Naive thymus-derived CD4-positive, alpha-beta T cell (primary cell): ENCODE measurements at regions not wholly inside any gene's neighbourhood (a gene's known extent, or its start where the extent isn't known, plus 50 kb on each side); places are given as distances from the start of the nearest gene placed in this dataset.

Experiments
- ATAC-seq: fragments of 150-1000 bp; cut with Tn5 transposase; 2 replicates; pipeline ENCODE4 v1.10.0; 2021; ENCODE audit warnings: mild to moderate bottlenecking, moderate library complexity
- CTCF ChIA-PET: fragments of 350-600 bp; sonication (Branson Sonifier 250); formaldehyde crosslinking; loops from one replicate; lab custom pipeline; 2021; ENCODE audit warnings: antibody characterized with exemption; lab: Charles Lee
- POLR2A ChIA-PET: fragments of 350-600 bp; sonication (Branson Sonifier 250); formaldehyde crosslinking; loops from one replicate; lab custom pipeline; 2021; ENCODE audit warnings: antibody characterized with exemption, inconsistent platforms; lab: Charles Lee
- DNase-seq, 9 donors: peaks; one replicate each; pipeline versions ENCODE4 v3.0.0 to v3.0.0-alpha.2; 2020 to 2022; ENCODE audit warnings: mixed read lengths in 1 of 9
- H3K27ac ChIP-seq: one replicate; pipeline ENCODE4 v1.7.0; 2013; ENCODE audit warnings: mild to moderate bottlenecking, low read depth, low read length, moderate library complexity
- H3K27me3 ChIP-seq, 2 donors: one replicate each; pipeline ENCODE4 v1.7.0; 2013; ENCODE audit warnings: low read length in 2 of 2, mild to moderate bottlenecking in 2 of 2, moderate library complexity in 2 of 2; ENCODE audit not compliant: control insufficient read depth in 2 of 2, insufficient read depth in 2 of 2
- H3K36me3 ChIP-seq, 3 experiments: 1 replicate in 2 of 3; 2 replicates in 1 of 3; pipeline ENCODE4 v1.7.0; 2013; ENCODE audit warnings: low read length in 3 of 3, mild to moderate bottlenecking in 3 of 3, moderate library complexity in 1 of 3; ENCODE audit not compliant: insufficient read depth in 3 of 3, control insufficient read depth in 2 of 3
- H3K4me1 ChIP-seq, 2 donors: one replicate each; pipeline ENCODE4 v1.7.0; 2013; ENCODE audit warnings: low read length in 2 of 2, mild to moderate bottlenecking in 2 of 2, moderate library complexity in 1 of 2; ENCODE audit not compliant: control insufficient read depth in 2 of 2, insufficient read depth in 2 of 2
- H3K4me3 ChIP-seq: 2 replicates; pipeline ENCODE4 v1.7.0; 2013; ENCODE audit warnings: mild to moderate bottlenecking, low read length
- H3K9me3 ChIP-seq, 3 experiments: 1 replicate in 2 of 3; 2 replicates in 1 of 3; pipeline ENCODE4 v1.7.0; 2013; ENCODE audit warnings: low read length in 3 of 3; ENCODE audit not compliant: control insufficient read depth in 2 of 3
- H3K27ac Mint-ChIP-seq, 9 donors: one replicate each; pipeline ENCODE4 v1.8.0; 2020 to 2022; ENCODE audit warnings: mixed read lengths in 9 of 9, mild to moderate bottlenecking in 8 of 9, moderate library complexity in 5 of 9, inconsistent platforms in 2 of 9
- H3K27me3 Mint-ChIP-seq, 5 donors: one replicate each; pipeline ENCODE4 v1.8.0; 2021 to 2022; ENCODE audit warnings: mixed read lengths in 5 of 5, mild to moderate bottlenecking in 1 of 5
- H3K36me3 Mint-ChIP-seq, 5 donors: one replicate each; pipeline ENCODE4 v1.8.0; 2020 to 2022; ENCODE audit warnings: mixed read lengths in 5 of 5, mild to moderate bottlenecking in 3 of 5, inconsistent platforms in 1 of 5
- H3K4me1 Mint-ChIP-seq, 7 donors: one replicate each; pipeline ENCODE4 v1.8.0; 2020 to 2022; ENCODE audit warnings: mixed read lengths in 7 of 7, mild to moderate bottlenecking in 3 of 7, inconsistent platforms in 1 of 7
- H3K4me3 Mint-ChIP-seq, 10 donors: one replicate each; pipeline ENCODE4 v1.8.0; 2020 to 2022; ENCODE audit warnings: mild to moderate bottlenecking in 10 of 10, mixed read lengths in 10 of 10, moderate library complexity in 6 of 10, inconsistent platforms in 2 of 10
- H3K9me3 Mint-ChIP-seq, 11 donors: one replicate each; pipeline ENCODE4 v1.8.0; 2020 to 2022; ENCODE audit warnings: mixed read lengths in 11 of 11, mild to moderate bottlenecking in 4 of 11, inconsistent platforms in 1 of 11, moderate library complexity in 1 of 11
- intact Hi-C, 2 donors: fragments of 100-400 bp; cut with micrococcal nuclease; formaldehyde crosslinking; loops; one replicate each; pipeline ENCODE4 v1.15.1; 2023

DNA sequence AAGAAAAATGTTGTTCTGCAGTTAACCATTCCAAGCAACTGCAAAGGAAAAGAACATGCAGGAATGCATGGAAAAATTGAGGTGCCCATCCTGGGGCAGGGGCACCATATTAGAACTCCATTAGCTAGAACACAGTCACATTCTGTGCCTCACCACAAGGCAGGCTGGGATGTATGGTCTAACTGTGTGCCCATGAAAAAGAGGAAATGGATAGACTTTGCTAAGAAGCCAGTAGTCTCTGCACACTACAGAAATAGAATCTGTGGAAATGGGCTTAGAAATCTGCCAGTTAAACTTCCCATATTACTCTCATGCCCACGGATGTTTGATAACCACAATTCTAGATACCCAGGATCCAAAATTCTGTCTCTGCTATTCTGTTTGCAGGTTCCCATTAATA, 423.8 kb upstream of the SMARCA2 start:
- H3K27me3 ChIP-seq = no peaks in the 10 kb centered on the region
- POLR2A ChIA-PET = no interaction called here
- no peaks in the 10 kb centered on the region for H3K4me1 Mint-ChIP-seq
- no peak for ATAC-seq
- no peak overlapping the region for H3K27ac Mint-ChIP-seq
- intact Hi-C loops = no loop called here
- H3K36me3 ChIP-seq = no peaks in the 10 kb centered on the region
- H3K36me3 Mint-ChIP-seq = no peaks in the 10 kb centered on the region
- no peak overlapping the region for H3K4me3 Mint-ChIP-seq
- H3K4me1 ChIP-seq = no peaks in the 10 kb centered on the region
- CTCF ChIA-PET = no interaction called here
- no peaks in the 10 kb centered on the region for H3K9me3 ChIP-seq
- peaks cover 0 to 27% (median 16%) of the 10 kb centered on the region in 5 donors for H3K27me3 Mint-ChIP-seq
- DNase-seq = no peak
- H3K27ac ChIP-seq = no peak overlapping the region
- H3K9me3 Mint-ChIP-seq = peaks cover 0 to 19% (median 5%) of the 10 kb centered on the region in 11 donors
- no peak overlapping the region for H3K4me3 ChIP-seq

GRCh38 chr9:1598270-1598669, 416.9 kb upstream of the SMARCA2 start:
- H3K27ac Mint-ChIP-seq = no peak overlapping the region
- peaks cover 0 to 4% (median 0%) of the 10 kb centered on the region in 11 donors for H3K9me3 Mint-ChIP-seq
- Histone ChIP-seq H3K9me3 (no peaks in the 10 kb centered on the region), H3K36me3 (no peaks in the 10 kb centered on the region), H3K27me3 (no peaks in the 10 kb centered on the region), H3K4me1 (no peaks in the 10 kb centered on the region), H3K4me3 (no peak overlapping the region), H3K27ac (no peak overlapping the region)
- H3K4me1 Mint-ChIP-seq = no peaks in the 10 kb centered on the region
- ChIA-PET CTCF (no interaction called here), POLR2A (no interaction called here)
- no peak for DNase-seq
- intact Hi-C loops = no loop called here
- H3K36me3 Mint-ChIP-seq = no peaks in the 10 kb centered on the region
- no peak overlapping the region for H3K4me3 Mint-ChIP-seq
- no peak for ATAC-seq
- peaks cover 0 to 27% (median 14%) of the 10 kb centered on the region in 5 donors for H3K27me3 Mint-ChIP-seq

GRCh38 chr9:1599961-1600360, 415.2 kb upstream of the SMARCA2 start:
- Histone ChIP-seq H3K36me3 (no peaks in the 10 kb centered on the region), H3K27me3 (no peaks in the 10 kb centered on the region), H3K9me3 (no peaks in the 10 kb centered on the region), H3K4me1 (no peaks in the 10 kb centered on the region), H3K27ac (no peak overlapping the region), H3K4me3 (no peak overlapping the region)
- DNase-seq (no peak), ATAC-seq (no peak)
- no peaks in the 10 kb centered on the region for H3K36me3 Mint-ChIP-seq
- POLR2A ChIA-PET = no interaction called here
- intact Hi-C loops = no loop called here
- CTCF ChIA-PET = interaction anchor here (0.6 kb wide), 1 partner anchor 8 kb away, joined by 4 read pairs; no protein-coding TSS in a partner anchor
- no peaks in the 10 kb centered on the region for H3K4me1 Mint-ChIP-seq
- H3K9me3 Mint-ChIP-seq = peaks cover 0 to 5% (median 0%) of the 10 kb centered on the region in 11 donors
- no peak overlapping the region for H3K27ac Mint-ChIP-seq
- no peak overlapping the region for H3K4me3 Mint-ChIP-seq
- H3K27me3 Mint-ChIP-seq = peaks cover 0 to 34% (median 20%) of the 10 kb centered on the region in 5 donors

DNA sequence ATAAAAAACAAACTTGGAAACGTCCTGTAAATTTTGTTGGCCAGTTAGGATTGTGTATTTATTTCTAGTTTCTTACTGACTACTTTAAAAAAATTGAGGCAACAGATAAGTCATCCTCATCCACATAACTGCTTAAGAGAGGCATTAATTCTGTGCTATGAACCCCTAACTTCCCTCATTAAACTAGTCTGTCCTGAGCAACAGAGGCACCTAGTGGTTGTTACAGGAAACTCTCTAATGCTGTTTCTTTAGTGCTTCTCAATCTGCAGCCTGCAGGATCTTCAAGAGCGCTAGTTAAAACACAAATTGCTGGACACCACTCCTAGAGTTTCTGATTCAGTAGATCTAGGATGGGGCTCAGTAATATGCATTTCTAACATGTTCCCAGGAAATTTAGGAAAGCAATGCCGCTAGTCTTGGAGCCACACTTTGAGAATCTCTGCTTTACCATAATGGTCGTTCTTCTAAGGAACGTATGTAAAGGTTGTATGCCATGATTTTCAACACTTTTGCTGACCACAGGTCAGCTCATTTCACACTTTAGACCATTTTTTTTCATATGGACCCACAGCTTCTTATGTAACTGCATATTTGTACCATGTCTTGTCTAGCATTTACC, 410.1 kb upstream of the SMARCA2 start:
- CTCF ChIA-PET = interaction anchor here (0.9 kb wide), 1 partner anchor 678 kb away, joined by 4 read pairs; no protein-coding TSS in a partner anchor
- intact Hi-C loops = loop anchor here in 1 of 2 donors (5.0 kb wide), 1 partner anchor 713 kb away; no protein-coding TSS in a partner anchor

DNA sequence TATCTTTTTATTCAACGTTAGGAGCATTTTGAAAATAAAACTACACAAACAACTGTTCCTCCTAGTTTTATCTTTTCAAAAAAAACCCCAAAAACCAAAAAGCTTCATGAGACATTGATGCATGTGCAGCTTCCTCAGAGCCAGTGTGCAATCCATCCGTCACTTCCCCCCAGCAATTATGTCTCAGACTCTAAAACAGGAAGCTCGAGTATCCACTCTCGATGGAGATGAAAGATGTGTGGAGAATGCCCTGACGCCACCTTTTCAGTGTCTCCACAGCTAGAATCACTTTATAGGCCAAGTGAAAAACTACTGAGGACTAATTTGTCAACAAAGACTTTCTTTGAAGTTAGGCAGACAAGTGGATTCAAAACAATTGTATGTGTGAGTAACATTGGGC, 408.9 kb upstream of the SMARCA2 start:
- H3K36me3 Mint-ChIP-seq = no peaks in the 10 kb centered on the region
- Histone ChIP-seq H3K27ac (no peak overlapping the region), H3K4me1 (no peaks in the 10 kb centered on the region), H3K36me3 (no peaks in the 10 kb centered on the region), H3K4me3 (no peak overlapping the region), H3K9me3 (no peaks in the 10 kb centered on the region), H3K27me3 (no peaks in the 10 kb centered on the region)
- H3K27ac Mint-ChIP-seq = no peak overlapping the region
- DNase-seq (no peak), ATAC-seq (no peak)
- peaks cover 0 to 50% (median 18%) of the 10 kb centered on the region in 5 donors for H3K27me3 Mint-ChIP-seq
- ChIA-PET POLR2A (no interaction called here), CTCF (no interaction called here)
- H3K4me1 Mint-ChIP-seq = no peaks in the 10 kb centered on the region
- intact Hi-C loops = loop anchor here in 1 of 2 donors (5.0 kb wide), 1 partner anchor 714 kb away; no protein-coding TSS in a partner anchor
- H3K4me3 Mint-ChIP-seq = no peak overlapping the region
- H3K9me3 Mint-ChIP-seq = peaks cover 0 to 5% (median 0%) of the 10 kb centered on the region in 11 donors

More for the DNA sequence above, 410.1 kb upstream of the SMARCA2 start:
- DNase-seq (no peak), ATAC-seq (no peak)
- Mint-ChIP-seq H3K27me3 (peaks cover 0 to 39% (median 18%) of the 10 kb centered on the region in 5 donors), H3K27ac (no peak overlapping the region), H3K36me3 (no peaks in the 10 kb centered on the region), H3K4me1 (no peaks in the 10 kb centered on the region), H3K4me3 (no peak overlapping the region), H3K9me3 (peaks cover 0 to 5% (median 0%) of the 10 kb centered on the region in 11 donors)
- no peaks in the 10 kb centered on the region for H3K27me3 ChIP-seq
- POLR2A ChIA-PET = no interaction called here
- no peaks in the 10 kb centered on the region for H3K4me1 ChIP-seq
- H3K9me3 ChIP-seq = no peaks in the 10 kb centered on the region
- H3K36me3 ChIP-seq = no peaks in the 10 kb centered on the region
- H3K27ac ChIP-seq = no peak overlapping the region
- H3K4me3 ChIP-seq = no peak overlapping the region

- Histone ChIP-seq H3K9me3 (no peaks in the 10 kb centered on the region), H3K27me3 (no peaks in the 10 kb centered on the region), H3K36me3 (no peaks in the 10 kb centered on the region), H3K27ac (no peak overlapping the region), H3K4me1 (no peaks in the 10 kb centered on the region), H3K4me3 (no peak overlapping the region)
- Mint-ChIP-seq H3K4me3 (no peak overlapping the region), H3K4me1 (no peaks in the 10 kb centered on the region), H3K36me3 (no peaks in the 10 kb centered on the region), H3K27ac (no peak overlapping the region), H3K9me3 (peaks cover 0 to 9% (median 3%) of the 10 kb centered on the region in 11 donors), H3K27me3 (peaks cover 0 to 27% (median 12%) of the 10 kb centered on the region in 5 donors)
- intact Hi-C loops = no loop called here
- ChIA-PET CTCF (no interaction called here), POLR2A (no interaction called here)
- no peak for ATAC-seq
- DNase-seq = no peak
Observed at GRCh38 chr9:1612886-1613285, 402.3 kb upstream of the SMARCA2 start.

GRCh38 chr9:1617419-1617818, 397.7 kb upstream of the SMARCA2 start:
- no peak for DNase-seq
- no peaks in the 10 kb centered on the region for H3K27me3 ChIP-seq
- H3K27ac Mint-ChIP-seq = no peak overlapping the region
- H3K9me3 ChIP-seq = no peaks in the 10 kb centered on the region
- intact Hi-C loops = no loop called here
- ChIA-PET POLR2A (no interaction called here), CTCF (no interaction called here)
- no peak for ATAC-seq
- H3K36me3 ChIP-seq = no peaks in the 10 kb centered on the region
- H3K27me3 Mint-ChIP-seq = peaks cover 0 to 26% (median 17%) of the 10 kb centered on the region in 5 donors
- H3K36me3 Mint-ChIP-seq = no peaks in the 10 kb centered on the region
- no peak overlapping the region for H3K27ac ChIP-seq
- no peak overlapping the region for H3K4me3 ChIP-seq
- H3K4me1 Mint-ChIP-seq = no peaks in the 10 kb centered on the region
- no peak overlapping the region for H3K4me3 Mint-ChIP-seq
- peaks cover 0 to 9% (median 5%) of the 10 kb centered on the region in 11 donors for H3K9me3 Mint-ChIP-seq
- no peaks in the 10 kb centered on the region for H3K4me1 ChIP-seq
